GM19043 (cell line): ENCODE measurements at regions not wholly inside any gene's neighbourhood (a gene's known extent, or its start where the extent isn't known, plus 50 kb on each side); places are given as distances from the start of the nearest gene placed in this dataset.
"Not testable (repeated sequence)": the region's sequence is repeated elsewhere in the genome, so short reads cannot be mapped to it uniquely, and the experiment has no call there.

Source experiments
- ATAC-seq: cut with Tn5 transposase; IDR thresholded peaks from one replicate; pipeline ENCODE4 v1.9.1; 2021; ENCODE audit warnings: low read depth; ENCODE audit not compliant: unreplicated experiment

- no peak for ATAC-seq
Measured at GRCh38 chr5:109584986-109585599, 104.6 kb upstream of the MAN2A1 start.

GRCh38 chr5:109580225-109580624 is 109.5 kb upstream of the MAN2A1 start:
- no peak for ATAC-seq

- no peak for ATAC-seq
Measured at GRCh38 chr5:109575506-109575905, 114.2 kb upstream of the MAN2A1 start.

GRCh38 chr5:109574985-109575384 is 114.7 kb upstream of the MAN2A1 start:
- no peak for ATAC-seq

GRCh38 chr5:109573766-109574165 is 116.0 kb upstream of the MAN2A1 start:
- ATAC-seq, result no peak

- ATAC-seq, result no peak
Measured at GRCh38 chr5:109573256-109573655, 116.5 kb upstream of the MAN2A1 start.

- ATAC-seq, result no peak
Measured at GRCh38 chr5:109571785-109572184, 117.9 kb upstream of the MAN2A1 start.

- no peak for ATAC-seq
Measured at GRCh38 chr5:109570362-109570874, 119.3 kb upstream of the MAN2A1 start.

GRCh38 chr5:109567374-109568044 is 122.2 kb upstream of the MAN2A1 start:
- ATAC-seq, result no peak

GRCh38 chr5:109566361-109566760 is 123.4 kb upstream of the MAN2A1 start:
- ATAC-seq, result no peak

GRCh38 chr5:109563739-109564138 is 126.0 kb upstream of the MAN2A1 start:
- ATAC-seq, result no peak

- ATAC-seq, result no peak
Measured at GRCh38 chr5:109563189-109563588, 126.5 kb upstream of the MAN2A1 start.

GRCh38 chr5:109562441-109562840 is 127.3 kb upstream of the MAN2A1 start:
- no peak for ATAC-seq

- no peak for ATAC-seq
Measured at GRCh38 chr5:109561447-109561846, 128.3 kb upstream of the MAN2A1 start.

- no peak for ATAC-seq
Measured at GRCh38 chr5:109560554-109560953, 129.2 kb upstream of the MAN2A1 start.

- no peak for ATAC-seq
Measured at GRCh38 chr5:109558952-109559351, 130.8 kb upstream of the MAN2A1 start.

- ATAC-seq, result no peak
Measured at GRCh38 chr5:109558364-109558763, 131.4 kb upstream of the MAN2A1 start.

- ATAC-seq, result no peak
Measured at GRCh38 chr5:109553846-109554245, 135.9 kb upstream of the MAN2A1 start.

GRCh38 chr5:109551234-109551633 is 138.5 kb upstream of the MAN2A1 start:
- not testable (repeated sequence) for ATAC-seq

GRCh38 chr5:109550077-109550476 is 139.7 kb upstream of the MAN2A1 start:
- ATAC-seq, result no peak

- no peak for ATAC-seq
Measured at GRCh38 chr5:109546461-109546860, 136.7 kb upstream of the PJA2 start.

GRCh38 chr5:109544873-109545272 is 135.1 kb upstream of the PJA2 start:
- ATAC-seq, result not testable (repeated sequence)
